Stomach (tissue), 4 donors: ENCODE measurements at regions not wholly inside any gene's neighbourhood (a gene's known extent, or its start where the extent isn't known, plus 50 kb on each side); places are given as distances from the start of the nearest gene placed in this dataset.

Experiments
- CTCF ChIP-seq, 7 experiments: fragments of 450-650 bp in 4 of 7; fragments of 200-600 bp in 3 of 7; sonication (generic) in 3 of 7; IDR thresholded peaks; one replicate each; pipeline ENCODE4 v1.5.1; 2016 to 2019; ENCODE audit warnings: antibody characterized with exemption in 7 of 7, control low read depth in 2 of 7, mild to moderate bottlenecking in 1 of 7
- EP300 ChIP-seq: sonication (generic); formaldehyde crosslinking; IDR thresholded peaks from one replicate; pipeline ENCODE4 v1.6.1; 2017; ENCODE audit warnings: antibody characterized with exemption
- POLR2A ChIP-seq, 4 donors: fragments of 450-650 bp; IDR thresholded peaks; one replicate each; pipeline ENCODE4 v1.6.1; 2016; ENCODE audit warnings: antibody characterized with exemption in 4 of 4, control low read depth in 2 of 4, mild to moderate bottlenecking in 1 of 4, moderate library complexity in 1 of 4
- POLR2AphosphoS5 ChIP-seq, 3 donors: sonication (generic); formaldehyde crosslinking; IDR thresholded peaks; one replicate each; pipeline ENCODE4 v1.6.1; 2016; ENCODE audit warnings: antibody characterized with exemption in 3 of 3

- TF ChIP-seq CTCF (IDR thresholded peaks at IDR 0.05) (no peak), POLR2AphosphoS5 (IDR thresholded peaks at IDR 0.05) (no peak), POLR2A (IDR thresholded peaks at IDR 0.05) (no peak), EP300 (no peak)
Observed at GRCh38 chr18:73381699-73382036, 513.9 kb upstream of the NETO1 start.
